Transverse colon (tissue), 4 donors: ENCODE measurements at regions not wholly inside any gene's neighbourhood (a gene's known extent, or its start where the extent isn't known, plus 50 kb on each side); places are given as distances from the start of the nearest gene placed in this dataset.
A peak's percentile ranks its signal among the peaks of the same experiment; 100 is the strongest.

Experiments used
- EP300 ChIP-seq: sonication (generic); formaldehyde crosslinking; IDR thresholded peaks from one replicate; pipeline ENCODE4 v1.6.1; 2017; ENCODE audit warnings: antibody characterized with exemption, low read depth
- POLR2A ChIP-seq: fragments of 450-650 bp; IDR thresholded peaks from one replicate; pipeline ENCODE4 v1.6.1; 2016; ENCODE audit warnings: antibody characterized with exemption, mild to moderate bottlenecking, moderate library complexity
- POLR2AphosphoS5 ChIP-seq, 3 donors: sonication (generic); formaldehyde crosslinking; IDR thresholded peaks; one replicate each; pipeline ENCODE4 v1.6.1; 2016; ENCODE audit warnings: antibody characterized with exemption in 3 of 3
- TF ChIP-seq, protein P1 (sequence below), 5 experiments: fragments of 200-600 bp in 3 of 5; fragments of 450-650 bp in 2 of 5; sonication (generic) in 3 of 5; IDR thresholded peaks; 1 replicate in 2 of 5; 2 replicates in 3 of 5; pipeline ENCODE4 v1.5.1; 2016 to 2017; ENCODE audit warnings: antibody characterized with exemption in 5 of 5, inconsistent platforms in 3 of 5, mild to moderate bottlenecking in 2 of 5, moderate library complexity in 1 of 5

DNA sequence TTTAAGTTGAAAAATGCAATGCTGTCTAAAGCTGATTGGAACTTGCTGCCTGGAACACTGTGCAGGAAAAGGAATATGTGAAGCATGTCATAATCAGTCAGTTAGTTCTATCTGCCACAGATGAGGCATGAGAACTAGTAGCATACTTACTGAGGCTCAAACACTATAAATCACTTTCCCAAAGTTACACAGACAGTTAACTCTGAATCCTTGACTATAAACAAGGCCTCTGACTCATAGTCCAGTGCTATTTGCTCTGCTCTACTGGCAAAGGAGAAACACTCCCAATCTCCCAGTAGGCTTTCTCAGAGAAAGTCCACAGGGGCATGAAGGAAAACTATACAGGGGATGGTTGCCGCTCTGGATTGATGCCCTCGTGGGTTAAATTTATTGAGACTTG lies 2078.4 kb upstream of the TENM3 start:
- TF ChIP-seq, protein P1, sequence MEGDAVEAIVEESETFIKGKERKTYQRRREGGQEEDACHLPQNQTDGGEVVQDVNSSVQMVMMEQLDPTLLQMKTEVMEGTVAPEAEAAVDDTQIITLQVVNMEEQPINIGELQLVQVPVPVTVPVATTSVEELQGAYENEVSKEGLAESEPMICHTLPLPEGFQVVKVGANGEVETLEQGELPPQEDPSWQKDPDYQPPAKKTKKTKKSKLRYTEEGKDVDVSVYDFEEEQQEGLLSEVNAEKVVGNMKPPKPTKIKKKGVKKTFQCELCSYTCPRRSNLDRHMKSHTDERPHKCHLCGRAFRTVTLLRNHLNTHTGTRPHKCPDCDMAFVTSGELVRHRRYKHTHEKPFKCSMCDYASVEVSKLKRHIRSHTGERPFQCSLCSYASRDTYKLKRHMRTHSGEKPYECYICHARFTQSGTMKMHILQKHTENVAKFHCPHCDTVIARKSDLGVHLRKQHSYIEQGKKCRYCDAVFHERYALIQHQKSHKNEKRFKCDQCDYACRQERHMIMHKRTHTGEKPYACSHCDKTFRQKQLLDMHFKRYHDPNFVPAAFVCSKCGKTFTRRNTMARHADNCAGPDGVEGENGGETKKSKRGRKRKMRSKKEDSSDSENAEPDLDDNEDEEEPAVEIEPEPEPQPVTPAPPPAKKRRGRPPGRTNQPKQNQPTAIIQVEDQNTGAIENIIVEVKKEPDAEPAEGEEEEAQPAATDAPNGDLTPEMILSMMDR (IDR thresholded peaks at IDR 0.05) = no peak
- TF ChIP-seq POLR2A (no peak), POLR2AphosphoS5 (IDR thresholded peaks at IDR 0.05) (peak in 2 of 3 donors; percentile 19 to 45), EP300 (no peak)
